ENCODE measurements at regions not wholly inside any gene's neighbourhood (a gene's known extent, or its start where the extent isn't known, plus 50 kb on each side); places are given as distances from the start of the nearest gene placed in this dataset.
"Not testable (repeated sequence)": the region's sequence is repeated elsewhere in the genome, so short reads cannot be mapped to it uniquely, and the experiment has no call there.

- TF ChIP-seq CTCF, POLR2A (IDR thresholded peaks at IDR 0.05): not testable (repeated sequence)
These were observed 121.0 kb upstream of the ROPN1B start for GRCh38 chr3:125847966-125848365.

All from right lobe of liver (tissue), 4 donors.